ENCODE measurements at regions not wholly inside any gene's neighbourhood (a gene's known extent, or its start where the extent isn't known, plus 50 kb on each side); places are given as distances from the start of the nearest gene placed in this dataset.
A peak's percentile ranks its signal among the peaks of the same experiment; 100 is the strongest.

- Mint-ChIP-seq H3K4me3 (no peak overlapping the region), H3K36me3 (no peaks in the 10 kb centered on the region), H3K27ac (no peak overlapping the region), H3K9me3 (no peaks in the 10 kb centered on the region), H3K27me3 (ENCODE audit: low read depth) (peaks cover 54% of the 10 kb centered on the region), H3K4me1 (peaks cover 18% of the 10 kb centered on the region)
- DNase-seq (ENCODE audit: low spot score in 2 of 2, unreplicated experiment in 2 of 2): no peak
- TF ChIP-seq CTCF (IDR thresholded peaks at IDR 0.05; ENCODE audit: unreplicated experiment): no peak
Observed at GRCh38 chr16:64892835-64893785, 228.8 kb downstream of the CDH11 start.

GRCh38 chr16:64889446-64889845 is 232.4 kb downstream of the CDH11 start:
- Mint-ChIP-seq H3K27ac (no peak overlapping the region), H3K36me3 (no peaks in the 10 kb centered on the region), H3K27me3 (ENCODE audit: low read depth) (peaks cover 42% of the 10 kb centered on the region), H3K4me1 (peaks cover 4% of the 10 kb centered on the region), H3K9me3 (no peaks in the 10 kb centered on the region), H3K4me3 (no peak overlapping the region)
- no peak for TF ChIP-seq CTCF (IDR thresholded peaks at IDR 0.05; ENCODE audit: unreplicated experiment)
- DNase-seq (ENCODE audit: low spot score in 2 of 2, unreplicated experiment in 2 of 2): no peak

- no peaks in the 10 kb centered on the region for H3K4me1 Mint-ChIP-seq
- no peaks in the 10 kb centered on the region for H3K36me3 Mint-ChIP-seq
- no peak for DNase-seq (ENCODE audit: low spot score in 2 of 2, unreplicated experiment in 2 of 2)
- no peak for TF ChIP-seq CTCF (IDR thresholded peaks at IDR 0.05; ENCODE audit: unreplicated experiment)
- H3K27ac Mint-ChIP-seq: no peak overlapping the region
- peaks cover 13% of the 10 kb centered on the region for H3K9me3 Mint-ChIP-seq
- H3K4me3 Mint-ChIP-seq: no peak overlapping the region
- peaks cover 27% of the 10 kb centered on the region for H3K27me3 Mint-ChIP-seq (ENCODE audit: low read depth)
Observed at GRCh38 chr16:64887651-64888050, 234.2 kb downstream of the CDH11 start.

- peaks cover 10% of the 10 kb centered on the region for H3K27me3 Mint-ChIP-seq (ENCODE audit: low read depth)
- H3K4me1 Mint-ChIP-seq: no peaks in the 10 kb centered on the region
- no peak for TF ChIP-seq CTCF (IDR thresholded peaks at IDR 0.05; ENCODE audit: unreplicated experiment)
- DNase-seq (ENCODE audit: low spot score in 2 of 2, unreplicated experiment in 2 of 2): no peak
- no peak overlapping the region for H3K4me3 Mint-ChIP-seq
- no peaks in the 10 kb centered on the region for H3K36me3 Mint-ChIP-seq
- peaks cover 14% of the 10 kb centered on the region for H3K9me3 Mint-ChIP-seq
- no peak overlapping the region for H3K27ac Mint-ChIP-seq
Observed at GRCh38 chr16:64882078-64882784, 239.6 kb downstream of the CDH11 start.

DNA sequence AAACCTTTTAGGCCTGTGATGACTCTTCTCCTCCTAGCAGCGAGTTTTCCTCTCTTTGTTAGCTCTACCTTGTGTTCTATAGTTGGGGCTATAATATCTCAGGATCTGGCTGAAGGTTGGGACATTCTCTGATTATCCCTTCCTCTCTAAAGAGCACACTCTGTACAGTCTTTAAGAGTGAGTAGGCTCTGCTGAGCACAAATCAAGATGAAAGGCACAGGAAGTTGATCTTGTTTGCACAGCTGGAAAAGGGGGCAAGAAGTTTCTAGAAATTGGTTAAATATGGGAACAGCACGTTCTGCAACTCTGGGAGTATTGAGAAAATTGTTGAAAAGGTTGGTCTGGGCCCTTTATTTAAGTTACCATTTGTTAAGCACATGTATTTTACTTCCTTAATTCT is 240.9 kb downstream of the CDH11 start:
- Mint-ChIP-seq H3K27ac (peak overlapping the region; percentile 23), H3K36me3 (no peaks in the 10 kb centered on the region), H3K9me3 (peaks cover 21% of the 10 kb centered on the region), H3K4me1 (no peaks in the 10 kb centered on the region), H3K4me3 (no peak overlapping the region), H3K27me3 (ENCODE audit: low read depth) (peaks cover 2% of the 10 kb centered on the region)
- TF ChIP-seq CTCF (IDR thresholded peaks at IDR 0.05; ENCODE audit: unreplicated experiment): no peak
- DNase-seq (ENCODE audit: low spot score in 2 of 2, unreplicated experiment in 2 of 2): no peak

All from mesothelial cell of epicardium (in vitro differentiated cells).